ENCODE measurements at regions not wholly inside any gene's neighbourhood (a gene's known extent, or its start where the extent isn't known, plus 50 kb on each side); places are given as distances from the start of the nearest gene placed in this dataset.
A peak's percentile ranks its signal among the peaks of the same experiment; 100 is the strongest.

- CTCF ChIA-PET, result interaction anchor here (0.6 to 0.8 kb wide), 2 partner anchors 262 to 358 kb away, joined by 3 to 4 read pairs; no protein-coding TSS in a partner anchor
- H3K9me3 Mint-ChIP-seq (ENCODE audit: unreplicated experiment), result no peaks in the 10 kb centered on the region
- H3K4me1 Mint-ChIP-seq (ENCODE audit: insufficient read depth, unreplicated experiment), result no peaks in the 10 kb centered on the region
- intact Hi-C loops (cut with micrococcal nuclease), result no loop called here
- no peak for DNase-seq (ENCODE audit: unreplicated experiment)
- H3K4me3 Mint-ChIP-seq (ENCODE audit: unreplicated experiment), result no peak overlapping the region
- no TSS peak for BruUV-seq (replicated peaks)
- peaks cover 36% of the 10 kb centered on the region for H3K27me3 Mint-ChIP-seq (ENCODE audit: insufficient read depth, unreplicated experiment)
- H3K36me3 Mint-ChIP-seq (ENCODE audit: insufficient read depth, unreplicated experiment), result no peaks in the 10 kb centered on the region
- TF ChIP-seq, protein P1, sequence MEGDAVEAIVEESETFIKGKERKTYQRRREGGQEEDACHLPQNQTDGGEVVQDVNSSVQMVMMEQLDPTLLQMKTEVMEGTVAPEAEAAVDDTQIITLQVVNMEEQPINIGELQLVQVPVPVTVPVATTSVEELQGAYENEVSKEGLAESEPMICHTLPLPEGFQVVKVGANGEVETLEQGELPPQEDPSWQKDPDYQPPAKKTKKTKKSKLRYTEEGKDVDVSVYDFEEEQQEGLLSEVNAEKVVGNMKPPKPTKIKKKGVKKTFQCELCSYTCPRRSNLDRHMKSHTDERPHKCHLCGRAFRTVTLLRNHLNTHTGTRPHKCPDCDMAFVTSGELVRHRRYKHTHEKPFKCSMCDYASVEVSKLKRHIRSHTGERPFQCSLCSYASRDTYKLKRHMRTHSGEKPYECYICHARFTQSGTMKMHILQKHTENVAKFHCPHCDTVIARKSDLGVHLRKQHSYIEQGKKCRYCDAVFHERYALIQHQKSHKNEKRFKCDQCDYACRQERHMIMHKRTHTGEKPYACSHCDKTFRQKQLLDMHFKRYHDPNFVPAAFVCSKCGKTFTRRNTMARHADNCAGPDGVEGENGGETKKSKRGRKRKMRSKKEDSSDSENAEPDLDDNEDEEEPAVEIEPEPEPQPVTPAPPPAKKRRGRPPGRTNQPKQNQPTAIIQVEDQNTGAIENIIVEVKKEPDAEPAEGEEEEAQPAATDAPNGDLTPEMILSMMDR (IDR thresholded peaks at IDR 0.05; ENCODE audit: unreplicated experiment), result no peak
- POLR2A ChIA-PET, result no interaction called here
- H3K27ac Mint-ChIP-seq (ENCODE audit: low read depth, unreplicated experiment), result no peak overlapping the region
Observed at GRCh38 chr12:116636608-116637519, 77.7 kb downstream of the MAP1LC3B2 start.

DNA sequence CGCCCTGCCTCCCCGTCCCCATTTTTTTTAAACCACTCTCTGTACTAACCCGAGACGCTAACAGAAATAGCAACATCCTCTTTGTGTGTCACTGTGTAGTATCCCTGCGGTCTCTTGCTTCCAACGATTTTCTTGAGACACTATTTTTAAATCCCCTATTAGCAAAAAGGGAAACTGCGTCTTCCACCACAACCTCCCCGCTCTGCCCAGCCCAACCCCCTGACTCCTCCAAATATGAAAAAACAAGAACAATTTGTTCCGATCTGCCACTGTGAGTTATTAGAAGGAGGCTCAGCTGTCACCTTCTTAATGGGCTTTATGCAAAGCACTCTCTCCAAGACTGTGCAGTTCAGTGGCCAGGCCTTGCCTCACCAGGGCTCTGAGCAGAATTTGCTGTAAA, 76.3 kb downstream of the MAP1LC3B2 start:
- CTCF ChIA-PET, result no interaction called here
- Mint-ChIP-seq H3K4me3 (ENCODE audit: unreplicated experiment) (no peak overlapping the region), H3K27ac (ENCODE audit: low read depth, unreplicated experiment) (no peak overlapping the region), H3K4me1 (ENCODE audit: insufficient read depth, unreplicated experiment) (no peaks in the 10 kb centered on the region), H3K36me3 (ENCODE audit: insufficient read depth, unreplicated experiment) (no peaks in the 10 kb centered on the region), H3K27me3 (ENCODE audit: insufficient read depth, unreplicated experiment) (peaks cover 47% of the 10 kb centered on the region), H3K9me3 (ENCODE audit: unreplicated experiment) (no peaks in the 10 kb centered on the region)
- intact Hi-C loops (cut with micrococcal nuclease), result no loop called here
- POLR2A ChIA-PET, result no interaction called here
- no peak for DNase-seq (ENCODE audit: unreplicated experiment)
- TF ChIP-seq, protein P1 (IDR thresholded peaks at IDR 0.05; ENCODE audit: unreplicated experiment), result no peak
- no TSS peak for BruUV-seq (replicated peaks)

DNA sequence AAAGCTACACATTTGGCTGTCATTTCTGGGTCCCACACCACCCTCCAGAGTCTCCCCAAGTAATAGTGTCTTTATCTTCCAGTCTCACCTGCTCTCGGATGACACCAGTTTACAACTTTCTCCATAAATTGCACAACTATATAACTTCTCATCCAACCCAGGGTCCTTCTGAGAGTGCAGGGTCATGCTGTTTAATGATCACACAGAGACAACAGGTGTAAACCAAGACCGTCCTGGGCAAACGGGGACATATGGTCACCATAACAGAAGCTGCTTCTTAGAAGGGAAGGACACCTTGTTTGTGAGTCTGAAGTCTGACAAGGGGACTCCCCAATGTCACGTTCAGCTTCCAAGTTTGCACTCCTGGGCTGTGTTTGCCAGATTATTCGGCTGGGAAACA, 74.3 kb downstream of the MAP1LC3B2 start:
- no TSS peak for BruUV-seq (replicated peaks)
- Mint-ChIP-seq H3K27ac (ENCODE audit: low read depth, unreplicated experiment) (no peak overlapping the region), H3K4me1 (ENCODE audit: insufficient read depth, unreplicated experiment) (peaks cover 4% of the 10 kb centered on the region), H3K36me3 (ENCODE audit: insufficient read depth, unreplicated experiment) (no peaks in the 10 kb centered on the region), H3K4me3 (ENCODE audit: unreplicated experiment) (no peak overlapping the region), H3K27me3 (ENCODE audit: insufficient read depth, unreplicated experiment) (peaks cover 39% of the 10 kb centered on the region), H3K9me3 (ENCODE audit: unreplicated experiment) (no peaks in the 10 kb centered on the region)
- CTCF ChIA-PET, result no interaction called here
- POLR2A ChIA-PET, result no interaction called here
- no peak for DNase-seq (ENCODE audit: unreplicated experiment)
- TF ChIP-seq, protein P1 (IDR thresholded peaks at IDR 0.05; ENCODE audit: unreplicated experiment), result no peak
- intact Hi-C loops (cut with micrococcal nuclease), result no loop called here

DNA sequence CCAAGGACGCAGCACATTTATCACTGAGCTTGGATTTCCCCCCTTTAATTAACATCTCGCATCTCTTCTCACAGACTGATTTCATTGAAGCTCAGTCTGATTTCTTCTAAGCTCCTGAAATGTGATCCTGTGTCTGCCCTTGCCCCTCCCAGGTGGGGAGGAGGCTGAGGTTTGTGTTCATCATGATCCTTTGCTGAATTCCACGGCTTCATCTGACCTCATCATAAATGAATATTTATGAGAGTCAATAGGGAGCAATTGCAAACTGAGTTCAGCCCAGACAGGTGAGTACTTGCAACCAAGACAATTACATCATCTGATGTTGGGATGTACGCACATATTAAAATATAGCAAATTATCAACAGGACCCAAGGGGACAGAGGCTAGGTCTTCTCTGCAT, 72.4 kb downstream of the MAP1LC3B2 start:
- H3K27ac Mint-ChIP-seq (ENCODE audit: low read depth, unreplicated experiment), result no peak overlapping the region
- TF ChIP-seq, protein P1 (IDR thresholded peaks at IDR 0.05; ENCODE audit: unreplicated experiment), result no peak
- ChIA-PET POLR2A (no interaction called here), CTCF (interaction anchor here (0.7 kb wide), 1 partner anchor 579 kb away, joined by 3 read pairs; no protein-coding TSS in a partner anchor)
- peaks cover 5% of the 10 kb centered on the region for H3K4me1 Mint-ChIP-seq (ENCODE audit: insufficient read depth, unreplicated experiment)
- no TSS peak for BruUV-seq (replicated peaks)
- H3K9me3 Mint-ChIP-seq (ENCODE audit: unreplicated experiment), result no peaks in the 10 kb centered on the region
- H3K27me3 Mint-ChIP-seq (ENCODE audit: insufficient read depth, unreplicated experiment), result peaks cover 43% of the 10 kb centered on the region
- H3K4me3 Mint-ChIP-seq (ENCODE audit: unreplicated experiment), result no peak overlapping the region
- intact Hi-C loops (cut with micrococcal nuclease), result no loop called here
- H3K36me3 Mint-ChIP-seq (ENCODE audit: insufficient read depth, unreplicated experiment), result peaks cover 5% of the 10 kb centered on the region
- DNase-seq (ENCODE audit: unreplicated experiment), result peak; percentile 11

Measured in MCF 10A (cell line).